Esophagus muscularis mucosa (tissue), 4 donors: ENCODE measurements at regions not wholly inside any gene's neighbourhood (a gene's known extent, or its start where the extent isn't known, plus 50 kb on each side); places are given as distances from the start of the nearest gene placed in this dataset.

Experiments
- DNase-seq: peaks from one replicate; pipeline ENCODE4 v3.0.0-alpha.2; 2017; ENCODE audit errors: extremely low spot score
- H3K27ac ChIP-seq, 4 donors: fragments of 200-600 bp; sonication (generic); replicated peaks in 1 of 4; 1 replicate in 3 of 4; 2 replicates in 1 of 4; pipeline ENCODE4 v1.5.1; 2016 to 2019; ENCODE audit warnings: mild to moderate bottlenecking in 1 of 4
- H3K27me3 ChIP-seq, 4 donors: fragments of 200-600 bp; sonication (generic); one replicate each; pipeline versions ENCODE4 v1.5.1 to v1.6.0; 2016 to 2019
- H3K36me3 ChIP-seq, 4 donors: fragments of 200-600 bp; sonication (generic); one replicate each; pipeline ENCODE4 v1.5.1; 2016 to 2019
- H3K4me1 ChIP-seq, 4 donors: fragments of 200-600 bp; sonication (generic); one replicate each; pipeline ENCODE4 v1.5.1; 2016 to 2019
- H3K4me3 ChIP-seq, 4 donors: fragments of 200-600 bp; sonication (generic); 1 replicate in 2 of 4; 2 replicates in 2 of 4; pipeline ENCODE4 v1.5.1; 2016 to 2019; ENCODE audit warnings: mild to moderate bottlenecking in 4 of 4, moderate library complexity in 1 of 4
- H3K9me3 ChIP-seq, 4 donors: fragments of 200-600 bp; sonication (generic); 1 replicate in 3 of 4; 2 replicates in 1 of 4; pipeline ENCODE4 v1.5.1; 2016 to 2019
- CTCF ChIP-seq, 3 experiments: fragments of 200-600 bp in 2 of 3; fragments of 450-650 bp in 1 of 3; sonication (generic) in 2 of 3; IDR thresholded peaks; one replicate each; pipeline ENCODE4 v1.5.1; 2017 to 2019; ENCODE audit warnings: antibody characterized with exemption in 3 of 3, mild to moderate bottlenecking in 2 of 3, moderate library complexity in 1 of 3
- EP300 ChIP-seq: sonication (generic); formaldehyde crosslinking; IDR thresholded peaks from one replicate; pipeline ENCODE4 v1.6.1; 2017; ENCODE audit warnings: antibody characterized with exemption
- POLR2A ChIP-seq: fragments of 450-650 bp; IDR thresholded peaks from one replicate; pipeline ENCODE4 v1.6.1; 2017; ENCODE audit warnings: antibody characterized with exemption, moderate library complexity, mild to moderate bottlenecking, low read depth
- POLR2AphosphoS5 ChIP-seq, 2 donors: sonication (generic); formaldehyde crosslinking; IDR thresholded peaks; one replicate each; pipeline ENCODE4 v1.6.1; 2017; ENCODE audit warnings: antibody characterized with exemption in 2 of 2
- WGBS: methylation state at CpG from one replicate; pipeline ENCODE4 v1.1.5; 2018; 5-methylcytosine and 5-hydroxymethylcytosine counted together
- intact Hi-C: fragments of 100-400 bp; cut with DNase I; formaldehyde crosslinking; loops from one replicate; pipeline ENCODE4 v1.15.1; 2023

- Histone ChIP-seq H3K27me3 (no peaks in the 10 kb centered on the region), H3K4me1 (no peaks in the 10 kb centered on the region), H3K4me3 (no peak overlapping the region), H3K27ac (no peak overlapping the region), H3K9me3 (no peaks in the 10 kb centered on the region), H3K36me3 (no peaks in the 10 kb centered on the region)
- DNase-seq: no peak
- intact Hi-C loops: no loop called here
- no peak for TF ChIP-seq POLR2AphosphoS5 (IDR thresholded peaks at IDR 0.05)
- TF ChIP-seq CTCF (IDR thresholded peaks at IDR 0.05): no peak
- no peak for TF ChIP-seq EP300
Observed at GRCh38 chr4:127545271-127545670, 87.5 kb upstream of the INTU start.

- no peaks in the 10 kb centered on the region for H3K9me3 ChIP-seq
- no peaks in the 10 kb centered on the region for H3K27me3 ChIP-seq
- intact Hi-C loops: no loop called here
- 75% methylated on average over 2 of the region's 2 CpGs for WGBS
- DNase-seq: no peak
- no peaks in the 10 kb centered on the region for H3K36me3 ChIP-seq
- H3K4me3 ChIP-seq: no peak overlapping the region
- H3K27ac ChIP-seq: no peak overlapping the region
- TF ChIP-seq POLR2AphosphoS5 (IDR thresholded peaks at IDR 0.05): no peak
- TF ChIP-seq CTCF (IDR thresholded peaks at IDR 0.05): no peak
- TF ChIP-seq POLR2A: no peak
- no peak for TF ChIP-seq EP300
- H3K4me1 ChIP-seq: no peaks in the 10 kb centered on the region
Observed at GRCh38 chr4:127548990-127549925, 83.5 kb upstream of the INTU start.

- Histone ChIP-seq H3K27ac (no peak overlapping the region), H3K4me3 (no peak overlapping the region), H3K9me3 (no peaks in the 10 kb centered on the region), H3K27me3 (no peaks in the 10 kb centered on the region), H3K4me1 (no peaks in the 10 kb centered on the region), H3K36me3 (no peaks in the 10 kb centered on the region)
- intact Hi-C loops: no loop called here
- TF ChIP-seq CTCF (IDR thresholded peaks at IDR 0.05) (no peak), POLR2AphosphoS5 (IDR thresholded peaks at IDR 0.05) (no peak), EP300 (no peak), POLR2A (no peak)
- WGBS: 93% methylated on average over 1 of the region's 1 CpG
- DNase-seq: no peak
Observed at GRCh38 chr4:127555106-127555505, 77.7 kb upstream of the INTU start.

DNA sequence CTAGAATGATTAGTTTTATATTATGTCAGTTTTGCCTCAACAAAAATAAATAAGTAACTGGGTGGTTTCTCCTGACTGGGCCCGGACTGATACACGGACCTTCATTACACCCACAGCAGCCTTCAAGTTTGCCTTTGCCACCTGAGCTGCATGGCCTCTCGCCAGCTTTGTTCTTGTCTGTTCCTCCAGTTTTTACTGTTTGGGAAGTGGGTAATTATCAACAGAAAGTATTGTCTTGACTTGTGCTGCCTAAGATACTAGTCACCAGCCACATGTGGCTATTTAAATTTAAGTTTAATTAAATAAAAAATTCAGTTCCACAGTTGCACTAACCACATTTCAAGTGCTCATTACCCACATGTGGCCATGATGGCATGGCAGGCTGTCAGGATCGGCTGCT is 74.7 kb upstream of the INTU start:
- whole genome bisulfite sequencing: 82% methylated on average over 4 of the region's 4 CpGs
- DNase-seq: no peak
- intact Hi-C loops: no loop called here
- Histone ChIP-seq H3K4me1 (no peaks in the 10 kb centered on the region), H3K27me3 (no peaks in the 10 kb centered on the region), H3K27ac (no peak overlapping the region), H3K9me3 (no peaks in the 10 kb centered on the region), H3K4me3 (no peak overlapping the region), H3K36me3 (no peaks in the 10 kb centered on the region)
- TF ChIP-seq POLR2AphosphoS5 (IDR thresholded peaks at IDR 0.05) (no peak), CTCF (IDR thresholded peaks at IDR 0.05) (no peak), EP300 (no peak), POLR2A (no peak)
